ENCODE measurements at regions not wholly inside any gene's neighbourhood (a gene's known extent, or its start where the extent isn't known, plus 50 kb on each side); places are given as distances from the start of the nearest gene placed in this dataset.

DNA sequence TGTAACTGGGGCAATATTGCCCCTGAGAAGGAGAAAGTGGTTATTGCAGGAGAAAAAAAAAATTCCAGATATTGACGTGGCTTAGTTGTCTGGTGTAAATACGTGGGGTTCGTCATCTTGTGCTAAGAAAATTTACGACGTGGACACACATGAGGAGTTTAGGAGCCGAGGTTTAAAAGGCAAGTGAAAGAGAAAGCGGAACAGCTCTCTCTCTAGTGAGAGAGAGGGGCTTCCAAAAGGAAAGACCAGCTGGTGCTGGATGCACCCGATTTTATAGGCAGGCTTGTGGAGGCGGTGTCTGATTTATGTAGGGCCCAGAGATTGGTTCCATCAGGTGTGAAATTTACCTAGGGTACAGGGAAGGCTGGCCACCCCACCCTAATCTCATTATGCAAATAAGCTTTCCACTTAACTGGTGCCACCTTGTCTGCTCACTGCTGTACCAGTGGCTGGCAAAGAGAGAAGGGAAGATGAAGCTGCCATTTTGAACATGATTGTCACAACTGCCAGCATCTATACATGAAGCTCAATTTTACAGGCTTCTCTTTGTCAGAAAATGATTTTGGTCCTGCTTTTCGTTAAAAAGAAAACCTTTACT is 845.1 kb downstream of the DACH1 start:
- H2AFZ ChIP-seq (ENCODE audit: low read length), result no peak overlapping the region
- H3K79me2 ChIP-seq (ENCODE audit: low read length), result no peaks in the 10 kb centered on the region
- intact Hi-C loops (cut with micrococcal nuclease), result no loop called here
- DNase-seq, result no peak
- no peak overlapping the region for H3K4me2 ChIP-seq (ENCODE audit: low read length)
- no peaks in the 10 kb centered on the region for H3F3A ChIP-seq (ENCODE audit: low read length, unreplicated experiment)
- H3K9me2 ChIP-seq (replicated peaks; ENCODE audit: low read length), result no peaks in the 10 kb centered on the region
- H3K4me1 ChIP-seq (ENCODE audit: insufficient read depth, low read length), result no peaks in the 10 kb centered on the region
- TF ChIP-seq, protein P1, sequence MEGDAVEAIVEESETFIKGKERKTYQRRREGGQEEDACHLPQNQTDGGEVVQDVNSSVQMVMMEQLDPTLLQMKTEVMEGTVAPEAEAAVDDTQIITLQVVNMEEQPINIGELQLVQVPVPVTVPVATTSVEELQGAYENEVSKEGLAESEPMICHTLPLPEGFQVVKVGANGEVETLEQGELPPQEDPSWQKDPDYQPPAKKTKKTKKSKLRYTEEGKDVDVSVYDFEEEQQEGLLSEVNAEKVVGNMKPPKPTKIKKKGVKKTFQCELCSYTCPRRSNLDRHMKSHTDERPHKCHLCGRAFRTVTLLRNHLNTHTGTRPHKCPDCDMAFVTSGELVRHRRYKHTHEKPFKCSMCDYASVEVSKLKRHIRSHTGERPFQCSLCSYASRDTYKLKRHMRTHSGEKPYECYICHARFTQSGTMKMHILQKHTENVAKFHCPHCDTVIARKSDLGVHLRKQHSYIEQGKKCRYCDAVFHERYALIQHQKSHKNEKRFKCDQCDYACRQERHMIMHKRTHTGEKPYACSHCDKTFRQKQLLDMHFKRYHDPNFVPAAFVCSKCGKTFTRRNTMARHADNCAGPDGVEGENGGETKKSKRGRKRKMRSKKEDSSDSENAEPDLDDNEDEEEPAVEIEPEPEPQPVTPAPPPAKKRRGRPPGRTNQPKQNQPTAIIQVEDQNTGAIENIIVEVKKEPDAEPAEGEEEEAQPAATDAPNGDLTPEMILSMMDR (conservative IDR thresholded peaks at IDR 0.05; ENCODE audit: low read depth, low read length), result no peak
- no peak for TF ChIP-seq EZH2 (IDR thresholded peaks at IDR 0.05; ENCODE audit: low read length, unreplicated experiment)
- no peak for TF ChIP-seq EZH2phosphoT487 (IDR thresholded peaks at IDR 0.05; ENCODE audit: borderline replicate concordance, low read length)
- H4K20me1 ChIP-seq (ENCODE audit: low read length), result no peaks in the 10 kb centered on the region
- no peak overlapping the region for H3K9ac ChIP-seq (ENCODE audit: low read length)
- ChIA-PET CTCF (no interaction called here), POLR2A (ENCODE audit: unreplicated experiment) (no interaction called here)
- H3K4me3 ChIP-seq (ENCODE audit: low read length), result no peak overlapping the region
- H3K27me3 ChIP-seq (ENCODE audit: low read length), result no peaks in the 10 kb centered on the region
- no peaks in the 10 kb centered on the region for H3K9me3 ChIP-seq (ENCODE audit: low read length)
- BruUV-seq (replicated peaks), result no TSS peak
- no peaks in the 10 kb centered on the region for H3K36me3 ChIP-seq (ENCODE audit: low read depth, low read length)
- H3K27ac ChIP-seq (ENCODE audit: low read length), result no peak overlapping the region
- ATAC-seq, result no peak

- intact Hi-C loops (cut with micrococcal nuclease), result loop anchor here (5.0 kb wide), 1 partner anchor 297 kb away; no protein-coding TSS in a partner anchor
- H3K4me1 ChIP-seq (ENCODE audit: insufficient read depth, low read length), result no peaks in the 10 kb centered on the region
- no peaks in the 10 kb centered on the region for H3K36me3 ChIP-seq (ENCODE audit: low read depth, low read length)
- H3K4me2 ChIP-seq (ENCODE audit: low read length), result no peak overlapping the region
- H3K4me3 ChIP-seq (ENCODE audit: low read length), result no peak overlapping the region
- no peaks in the 10 kb centered on the region for H3K27me3 ChIP-seq (ENCODE audit: low read length)
- POLR2A ChIA-PET (ENCODE audit: unreplicated experiment), result interaction anchor here (0.6 kb wide), 1 partner anchor 942 kb away, joined by 8 read pairs; no protein-coding TSS in a partner anchor
- H3K9me2 ChIP-seq (replicated peaks; ENCODE audit: low read length), result no peaks in the 10 kb centered on the region
- CTCF ChIA-PET, result no interaction called here
- no TSS peak for BruUV-seq (replicated peaks)
- no peak for DNase-seq
- H3K9me3 ChIP-seq (ENCODE audit: low read length), result no peaks in the 10 kb centered on the region
- no peak overlapping the region for H3K9ac ChIP-seq (ENCODE audit: low read length)
- TF ChIP-seq EZH2 (IDR thresholded peaks at IDR 0.05; ENCODE audit: low read length, unreplicated experiment) (no peak), EZH2phosphoT487 (IDR thresholded peaks at IDR 0.05; ENCODE audit: borderline replicate concordance, low read length) (no peak)
- TF ChIP-seq, protein P1 (conservative IDR thresholded peaks at IDR 0.05; ENCODE audit: low read depth, low read length), result no peak
- no peak for ATAC-seq
- no peaks in the 10 kb centered on the region for H3K79me2 ChIP-seq (ENCODE audit: low read length)
- no peak overlapping the region for H3K27ac ChIP-seq (ENCODE audit: low read length)
- no peak overlapping the region for H2AFZ ChIP-seq (ENCODE audit: low read length)
- no peaks in the 10 kb centered on the region for H4K20me1 ChIP-seq (ENCODE audit: low read length)
- no peaks in the 10 kb centered on the region for H3F3A ChIP-seq (ENCODE audit: low read length, unreplicated experiment)
These were observed 848.0 kb downstream of the DACH1 start for GRCh38 chr13:71018995-71019394.

DNA sequence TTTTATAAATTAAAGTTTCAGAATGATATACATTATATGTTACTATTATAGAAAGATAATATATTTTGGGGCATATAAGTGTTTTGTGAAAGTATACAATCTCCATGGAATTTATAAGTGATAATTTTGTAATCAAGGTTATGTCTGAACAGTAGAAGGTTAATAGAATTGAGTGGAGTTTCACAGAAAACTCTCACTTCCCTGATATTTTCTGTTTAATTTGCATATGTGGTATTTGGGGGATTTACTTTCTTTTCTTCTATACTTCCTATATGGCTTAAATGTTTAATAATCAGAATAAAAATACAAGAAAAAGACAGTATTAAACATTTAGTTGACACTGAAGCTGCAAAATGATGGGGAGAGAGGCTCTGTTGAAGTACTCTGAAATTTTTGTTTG is 848.5 kb downstream of the DACH1 start:
- intact Hi-C loops (cut with micrococcal nuclease), result loop anchor here (5.0 kb wide), 1 partner anchor 296 kb away; no protein-coding TSS in a partner anchor
- BruUV-seq (replicated peaks), result no TSS peak
- no peaks in the 10 kb centered on the region for H4K20me1 ChIP-seq (ENCODE audit: low read length)
- no peak overlapping the region for H2AFZ ChIP-seq (ENCODE audit: low read length)
- H3K79me2 ChIP-seq (ENCODE audit: low read length), result no peaks in the 10 kb centered on the region
- H3K4me3 ChIP-seq (ENCODE audit: low read length), result no peak overlapping the region
- H3K9me3 ChIP-seq (ENCODE audit: low read length), result no peaks in the 10 kb centered on the region
- H3K27me3 ChIP-seq (ENCODE audit: low read length), result no peaks in the 10 kb centered on the region
- H3K27ac ChIP-seq (ENCODE audit: low read length), result no peak overlapping the region
- no peaks in the 10 kb centered on the region for H3K9me2 ChIP-seq (replicated peaks; ENCODE audit: low read length)
- no peaks in the 10 kb centered on the region for H3K4me1 ChIP-seq (ENCODE audit: insufficient read depth, low read length)
- POLR2A ChIA-PET (ENCODE audit: unreplicated experiment), result interaction anchor here (0.6 kb wide), 1 partner anchor 943 kb away, joined by 8 read pairs; no protein-coding TSS in a partner anchor
- H3K4me2 ChIP-seq (ENCODE audit: low read length), result no peak overlapping the region
- CTCF ChIA-PET, result no interaction called here
- TF ChIP-seq, protein P1 (conservative IDR thresholded peaks at IDR 0.05; ENCODE audit: low read depth, low read length), result no peak
- no peak for TF ChIP-seq EZH2 (IDR thresholded peaks at IDR 0.05; ENCODE audit: low read length, unreplicated experiment)
- no peak for TF ChIP-seq EZH2phosphoT487 (IDR thresholded peaks at IDR 0.05; ENCODE audit: borderline replicate concordance, low read length)
- DNase-seq (no peak), ATAC-seq (no peak)
- no peak overlapping the region for H3K9ac ChIP-seq (ENCODE audit: low read length)
- H3K36me3 ChIP-seq (ENCODE audit: low read depth, low read length), result no peaks in the 10 kb centered on the region
- no peaks in the 10 kb centered on the region for H3F3A ChIP-seq (ENCODE audit: low read length, unreplicated experiment)
